SK-N-SH (cell line): ENCODE measurements at regions not wholly inside any gene's neighbourhood (a gene's known extent, or its start where the extent isn't known, plus 50 kb on each side); places are given as distances from the start of the nearest gene placed in this dataset.

Source experiments
- CTCF ChIP-seq: fragments of 200-600 bp; sonication (generic); IDR thresholded peaks from 2 replicates; pipeline ENCODE4 v1.6.1; 2017; ENCODE audit warnings: antibody characterized with exemption, mild to moderate bottlenecking, moderate library complexity
- NRF1 ChIP-seq: IDR thresholded peaks from 2 replicates; pipeline ENCODE4 v1.6.1; 2012; ENCODE audit warnings: low read depth, mild to moderate bottlenecking, low read length
- TCF12 ChIP-seq: IDR thresholded peaks from 2 replicates; pipeline ENCODE4 v1.4.0; 2012

DNA sequence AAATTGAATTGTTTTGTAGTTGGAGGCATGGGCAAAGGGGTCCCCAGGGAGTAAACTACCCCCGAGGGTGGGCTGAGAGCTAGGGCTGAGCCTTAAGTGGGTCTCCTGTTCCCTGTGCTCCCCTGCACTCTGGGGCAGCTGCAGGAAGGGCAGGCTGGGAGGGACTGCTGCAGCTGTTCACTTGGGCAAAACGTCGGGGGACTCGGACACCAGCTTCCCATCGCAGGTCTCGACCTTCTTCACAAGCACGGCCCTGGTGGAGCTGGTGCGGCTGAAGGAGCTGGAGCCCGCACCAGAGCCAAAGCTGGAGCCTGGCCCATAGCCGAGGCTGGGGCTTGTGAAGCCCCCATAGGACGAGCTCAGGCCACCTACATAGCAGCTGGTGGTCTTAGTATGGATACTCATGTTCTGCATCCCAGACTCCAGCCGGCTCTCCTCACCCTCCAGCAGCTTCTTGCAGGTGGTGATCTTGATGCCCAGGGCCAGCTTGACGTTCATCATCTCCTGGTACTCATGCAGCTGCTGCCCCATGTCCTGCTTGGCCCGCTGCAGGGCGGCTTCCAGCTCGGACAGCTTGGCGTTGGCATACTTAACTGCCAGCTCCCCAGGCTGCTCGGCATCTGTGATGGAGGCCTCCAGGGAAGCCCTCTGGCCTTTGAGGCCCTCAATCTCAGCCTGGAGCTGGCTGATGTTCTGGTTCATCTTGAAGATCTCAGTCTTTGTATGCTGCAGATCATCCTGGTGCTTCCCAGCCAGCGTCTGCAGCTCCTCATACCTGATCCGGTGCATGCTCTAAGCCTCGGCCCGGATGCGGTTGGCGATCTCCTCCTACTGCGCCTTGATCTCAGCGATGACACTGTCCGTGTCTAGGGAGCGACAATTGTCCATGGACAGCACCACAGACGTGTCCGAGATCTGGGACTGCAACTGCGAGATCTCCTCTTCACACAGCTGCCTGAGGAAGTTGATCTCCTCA, 423.5 kb upstream of the ARPP21 start:
- TF ChIP-seq CTCF (no peak), NRF1 (no peak), TCF12 (no peak)
